ENCODE measurements at regions not wholly inside any gene's neighbourhood (a gene's known extent, or its start where the extent isn't known, plus 50 kb on each side); places are given as distances from the start of the nearest gene placed in this dataset.
"Not testable (repeated sequence)": the region's sequence is repeated elsewhere in the genome, so short reads cannot be mapped to it uniquely, and the experiment has no call there.

- CTCF ChIA-PET: no interaction called here
- ATAC-seq (no peak), DNase-seq (no peak)
- Mint-ChIP-seq H3K27ac (no peak overlapping the region), H3K27me3 (no peaks in the 10 kb centered on the region), H3K9me3 (peaks cover 7% of the 10 kb centered on the region), H3K4me3 (no peak overlapping the region), H3K36me3 (ENCODE audit: low read depth) (no peaks in the 10 kb centered on the region), H3K4me1 (ENCODE audit: low read depth) (no peaks in the 10 kb centered on the region)
- POLR2A ChIA-PET: no interaction called here
- intact Hi-C loops (cut with micrococcal nuclease): no loop called here
- no peak for TF ChIP-seq CTCF (IDR thresholded peaks at IDR 0.05)
These were observed 212.0 kb downstream of the ALG10B start for GRCh38 chr12:38528527-38528926.

- intact Hi-C loops (cut with micrococcal nuclease); H3K36me3 Mint-ChIP-seq (ENCODE audit: low read depth); DNase-seq; H3K4me1 Mint-ChIP-seq (ENCODE audit: low read depth); POLR2A ChIA-PET; ATAC-seq; CTCF ChIA-PET; H3K4me3 Mint-ChIP-seq; H3K27ac Mint-ChIP-seq; H3K9me3 Mint-ChIP-seq; H3K27me3 Mint-ChIP-seq: not testable (repeated sequence)
These were observed 212.7 kb downstream of the ALG10B start for GRCh38 chr12:38529281-38529680.

GRCh38 chr12:38538319-38538718, 221.7 kb downstream of the ALG10B start:
- no peaks in the 10 kb centered on the region for H3K4me1 Mint-ChIP-seq (ENCODE audit: low read depth)
- ATAC-seq: no peak

GRCh38 chr12:38540156-38540555, 223.6 kb downstream of the ALG10B start:
- H3K4me3 Mint-ChIP-seq: no peak overlapping the region
- no peak for ATAC-seq
- no peaks in the 10 kb centered on the region for H3K4me1 Mint-ChIP-seq (ENCODE audit: low read depth)
- no peak overlapping the region for H3K27ac Mint-ChIP-seq
- intact Hi-C loops (cut with micrococcal nuclease): no loop called here
- no peaks in the 10 kb centered on the region for H3K27me3 Mint-ChIP-seq
- CTCF ChIA-PET: no interaction called here
- H3K36me3 Mint-ChIP-seq (ENCODE audit: low read depth): no peaks in the 10 kb centered on the region
- TF ChIP-seq CTCF (IDR thresholded peaks at IDR 0.05): no peak
- POLR2A ChIA-PET: no interaction called here
- peaks cover 8% of the 10 kb centered on the region for H3K9me3 Mint-ChIP-seq
- no peak for DNase-seq

More at GRCh38 chr12:38538319-38538718, 221.7 kb downstream of the ALG10B start:
- intact Hi-C loops (cut with micrococcal nuclease): no loop called here
- ChIA-PET POLR2A (no interaction called here), CTCF (no interaction called here)
- no peaks in the 10 kb centered on the region for H3K27me3 Mint-ChIP-seq
- no peaks in the 10 kb centered on the region for H3K36me3 Mint-ChIP-seq (ENCODE audit: low read depth)
- DNase-seq: no peak
- H3K9me3 Mint-ChIP-seq: peaks cover 8% of the 10 kb centered on the region
- no peak overlapping the region for H3K27ac Mint-ChIP-seq
- no peak overlapping the region for H3K4me3 Mint-ChIP-seq
- TF ChIP-seq CTCF (IDR thresholded peaks at IDR 0.05): no peak

GRCh38 chr12:38541849-38542248, 225.3 kb downstream of the ALG10B start:
- no peak for TF ChIP-seq CTCF (IDR thresholded peaks at IDR 0.05)
- Mint-ChIP-seq H3K27me3 (no peaks in the 10 kb centered on the region), H3K9me3 (peaks cover 8% of the 10 kb centered on the region), H3K36me3 (ENCODE audit: low read depth) (no peaks in the 10 kb centered on the region), H3K27ac (no peak overlapping the region), H3K4me3 (no peak overlapping the region), H3K4me1 (ENCODE audit: low read depth) (no peaks in the 10 kb centered on the region)
- ChIA-PET POLR2A (no interaction called here), CTCF (no interaction called here)
- ATAC-seq (no peak), DNase-seq (no peak)
- intact Hi-C loops (cut with micrococcal nuclease): no loop called here

GRCh38 chr12:38543151-38543550, 226.6 kb downstream of the ALG10B start:
- Mint-ChIP-seq H3K27me3 (no peaks in the 10 kb centered on the region), H3K36me3 (ENCODE audit: low read depth) (no peaks in the 10 kb centered on the region), H3K9me3 (peaks cover 9% of the 10 kb centered on the region), H3K27ac (no peak overlapping the region), H3K4me3 (no peak overlapping the region), H3K4me1 (ENCODE audit: low read depth) (no peaks in the 10 kb centered on the region)
- ATAC-seq (no peak), DNase-seq (no peak)
- POLR2A ChIA-PET: no interaction called here
- intact Hi-C loops (cut with micrococcal nuclease): no loop called here
- CTCF ChIA-PET: no interaction called here
- TF ChIP-seq CTCF (IDR thresholded peaks at IDR 0.05): no peak
